MCF 10A (cell line): ENCODE measurements at regions not wholly inside any gene's neighbourhood (a gene's known extent, or its start where the extent isn't known, plus 50 kb on each side); places are given as distances from the start of the nearest gene placed in this dataset.

ENCODE experiments used
- BruUV-seq: library from RNA; stranded (reverse); fragments of 400-500 nt; replicated peaks from 2 replicates; lab custom pipeline; 2021; lab: Mats Ljungman, UMichigan
- CTCF ChIA-PET: fragments of 300-600 bp; sonication (Branson Sonifier 250); formaldehyde crosslinking; extraction: SDS; loops from one replicate; lab custom pipeline; 2021; ENCODE audit warnings: antibody characterized with exemption, inconsistent platforms; lab: Yijun Ruan, JAX
- POLR2A ChIA-PET: fragments of 300-600, 350-650 bp; sonication (Branson Sonifier 250); formaldehyde crosslinking; extraction: SDS; loops from one replicate; lab custom pipeline; 2020; ENCODE audit warnings: antibody characterized with exemption, inconsistent platforms; lab: Yijun Ruan, JAX
- DNase-seq: peaks from one replicate; pipeline ENCODE4 v3.0.0-alpha.2; 2018; ENCODE audit not compliant: unreplicated experiment
- H3K27ac Mint-ChIP-seq: one replicate; pipeline ENCODE4 v1.8.0; 2022; ENCODE audit warnings: mild to moderate bottlenecking, low read depth, mixed read lengths; ENCODE audit not compliant: unreplicated experiment
- H3K27me3 Mint-ChIP-seq: one replicate; pipeline ENCODE4 v1.8.0; 2022; ENCODE audit warnings: mixed read lengths; ENCODE audit not compliant: insufficient read depth, unreplicated experiment
- H3K36me3 Mint-ChIP-seq: one replicate; pipeline ENCODE4 v1.8.0; 2022; ENCODE audit warnings: mild to moderate bottlenecking, moderate library complexity, mixed read lengths; ENCODE audit not compliant: insufficient read depth, unreplicated experiment
- H3K4me1 Mint-ChIP-seq: one replicate; pipeline ENCODE4 v1.8.0; 2022; ENCODE audit warnings: mixed read lengths; ENCODE audit not compliant: insufficient read depth, unreplicated experiment
- H3K4me3 Mint-ChIP-seq: one replicate; pipeline ENCODE4 v1.8.0; 2022; ENCODE audit warnings: mild to moderate bottlenecking, moderate library complexity, mixed read lengths; ENCODE audit not compliant: unreplicated experiment
- H3K9me3 Mint-ChIP-seq: one replicate; pipeline ENCODE4 v1.8.0; 2022; ENCODE audit warnings: mixed read lengths; ENCODE audit not compliant: unreplicated experiment
- CTCF ChIP-seq: fragments of 200-600 bp; IDR thresholded peaks from one replicate; pipeline ENCODE4 v1.8.0; 2022; ENCODE audit warnings: antibody characterized with exemption, mild to moderate bottlenecking; ENCODE audit not compliant: unreplicated experiment
- intact Hi-C: fragments of 100-400 bp; cut with micrococcal nuclease; formaldehyde crosslinking; loops from 2 replicates; pipeline ENCODE4 v1.14.1; 2022

GRCh38 chr2:81266106-81266505 is 961.6 kb upstream of the LRRTM1 start:
- Mint-ChIP-seq H3K36me3 (no peaks in the 10 kb centered on the region), H3K27me3 (no peaks in the 10 kb centered on the region), H3K4me1 (no peaks in the 10 kb centered on the region), H3K27ac (no peak overlapping the region), H3K4me3 (no peak overlapping the region), H3K9me3 (peaks cover 8% of the 10 kb centered on the region)
- CTCF ChIA-PET, result interaction anchor here (0.6 to 1.7 kb wide), 3 partner anchors 13 to 376 kb away, joined by 3 to 5 read pairs (median 3); no protein-coding TSS in a partner anchor
- POLR2A ChIA-PET, result interaction anchor here (0.6 kb wide), 1 partner anchor 15 kb away, joined by 3 read pairs; no protein-coding TSS in a partner anchor
- TF ChIP-seq CTCF, result peak; percentile 33
- no TSS peak for BruUV-seq
- peak; percentile 55 for DNase-seq
- intact Hi-C loops, result loop anchor here (1.0 kb wide), 1 partner anchor 628 kb away; no protein-coding TSS in a partner anchor

GRCh38 chr2:81263989-81264388 is 959.4 kb upstream of the LRRTM1 start:
- DNase-seq, result no peak
- no peaks in the 10 kb centered on the region for H3K4me1 Mint-ChIP-seq
- H3K36me3 Mint-ChIP-seq, result no peaks in the 10 kb centered on the region
- H3K9me3 Mint-ChIP-seq, result no peaks in the 10 kb centered on the region
- ChIA-PET CTCF (no interaction called here), POLR2A (interaction anchor here (0.6 kb wide), 1 partner anchor 40 kb away, joined by 5 read pairs; no protein-coding TSS in a partner anchor)
- H3K27ac Mint-ChIP-seq, result no peak overlapping the region
- no TSS peak for BruUV-seq
- no peak overlapping the region for H3K4me3 Mint-ChIP-seq
- intact Hi-C loops, result no loop called here
- no peaks in the 10 kb centered on the region for H3K27me3 Mint-ChIP-seq
- no peak for TF ChIP-seq CTCF

GRCh38 chr2:81260320-81260719 is 955.8 kb upstream of the LRRTM1 start:
- peak; percentile 17 for DNase-seq
- CTCF ChIA-PET, result interaction anchor here (0.6 to 1.5 kb wide), 3 partner anchors 161 to 935 kb away, joined by 3 to 4 read pairs (median 3); no protein-coding TSS in a partner anchor
- H3K4me3 Mint-ChIP-seq, result no peak overlapping the region
- intact Hi-C loops, result no loop called here
- no peak overlapping the region for H3K27ac Mint-ChIP-seq
- H3K9me3 Mint-ChIP-seq, result no peaks in the 10 kb centered on the region
- H3K36me3 Mint-ChIP-seq, result no peaks in the 10 kb centered on the region
- no peaks in the 10 kb centered on the region for H3K27me3 Mint-ChIP-seq
- no peaks in the 10 kb centered on the region for H3K4me1 Mint-ChIP-seq
- BruUV-seq, result no TSS peak
- no peak for TF ChIP-seq CTCF
- POLR2A ChIA-PET, result interaction anchor here (0.6 to 1.2 kb wide), 2 partner anchors 10 to 657 kb away, joined by 3 read pairs; no protein-coding TSS in a partner anchor

- no peak for DNase-seq
- Mint-ChIP-seq H3K4me1 (no peaks in the 10 kb centered on the region), H3K27ac (no peak overlapping the region), H3K36me3 (no peaks in the 10 kb centered on the region), H3K27me3 (no peaks in the 10 kb centered on the region), H3K4me3 (no peak overlapping the region), H3K9me3 (no peaks in the 10 kb centered on the region)
- no peak for TF ChIP-seq CTCF
- BruUV-seq, result no TSS peak
- intact Hi-C loops, result no loop called here
- ChIA-PET POLR2A (interaction anchor here (1.1 kb wide), 1 partner anchor 10 kb away, joined by 3 read pairs; no protein-coding TSS in a partner anchor), CTCF (no interaction called here)
These were observed 945.7 kb upstream of the LRRTM1 start for GRCh38 chr2:81250270-81250669.
